Mesenchymal stem cell (in vitro differentiated cells and primary cell): ENCODE measurements at regions not wholly inside any gene's neighbourhood (a gene's known extent, or its start where the extent isn't known, plus 50 kb on each side); places are given as distances from the start of the nearest gene placed in this dataset.
A peak's percentile ranks its signal among the peaks of the same experiment; 100 is the strongest.

Experiments
- DNase-seq: peaks from one replicate; pipeline ENCODE4 v3.0.0-alpha.2; 2013
- H2AFZ ChIP-seq: one replicate; pipeline ENCODE4 v1.6.1; 2013; ENCODE audit warnings: low read depth, mild to moderate bottlenecking, control low read depth, inconsistent platforms, low read length, moderate library complexity
- H2AK5ac ChIP-seq: 2 replicates; pipeline ENCODE4 v1.6.1; 2013; ENCODE audit warnings: low read length, moderate library complexity, mild to moderate bottlenecking, inconsistent platforms; ENCODE audit not compliant: severe bottlenecking
- H2BK120ac ChIP-seq: one replicate; pipeline ENCODE4 v1.6.1; 2013; ENCODE audit warnings: low read depth, mild to moderate bottlenecking, inconsistent platforms, low read length, moderate library complexity
- H2BK12ac ChIP-seq, 2 experiments: one replicate each; pipeline ENCODE4 v1.6.1; 2013; ENCODE audit warnings: inconsistent platforms in 2 of 2, low read length in 2 of 2, mild to moderate bottlenecking in 2 of 2, moderate library complexity in 2 of 2, control low read depth in 1 of 2
- H2BK15ac ChIP-seq: one replicate; pipeline ENCODE4 v1.6.1; 2013; ENCODE audit warnings: mild to moderate bottlenecking, low read depth, inconsistent platforms; ENCODE audit not compliant: poor library complexity, severe bottlenecking
- H2BK5ac ChIP-seq: 2 replicates; pipeline ENCODE4 v1.6.1; 2013; ENCODE audit warnings: low read depth, mild to moderate bottlenecking, low read length, control low read depth, inconsistent platforms; ENCODE audit not compliant: poor library complexity, severe bottlenecking
- H3K14ac ChIP-seq, 2 experiments: one replicate each; pipeline ENCODE4 v1.6.1; 2013; ENCODE audit warnings: inconsistent platforms in 2 of 2, low read length in 2 of 2, control low read depth in 1 of 2, mild to moderate bottlenecking in 1 of 2, moderate library complexity in 1 of 2
- H3K18ac ChIP-seq, 2 experiments: one replicate each; pipeline ENCODE4 v1.6.1; 2013; ENCODE audit warnings: inconsistent platforms in 2 of 2, low read length in 2 of 2, control low read depth in 1 of 2, low read depth in 1 of 2, mild to moderate bottlenecking in 1 of 2
- H3K23ac ChIP-seq, 2 experiments: one replicate each; pipeline ENCODE4 v1.6.1; 2013; ENCODE audit warnings: inconsistent platforms in 2 of 2, low read length in 2 of 2, mild to moderate bottlenecking in 2 of 2, moderate library complexity in 2 of 2, control low read depth in 1 of 2
- H3K27ac ChIP-seq: 2 replicates; pipeline ENCODE4 v1.5.1; 2013; ENCODE audit warnings: mild to moderate bottlenecking, moderate library complexity, low read length, control low read depth, inconsistent platforms; ENCODE audit not compliant: poor library complexity, severe bottlenecking
- H3K27me3 ChIP-seq, 2 experiments: 2 replicates each; pipeline versions ENCODE4 v1.6.1 to v1.7.0; 2013; ENCODE audit warnings: low read length in 2 of 2, mild to moderate bottlenecking in 2 of 2, moderate library complexity in 2 of 2, control low read depth in 1 of 2, inconsistent platforms in 1 of 2; ENCODE audit not compliant: control insufficient read depth in 1 of 2, insufficient read depth in 1 of 2
- H3K36me3 ChIP-seq, 2 experiments: 2 replicates each; pipeline versions ENCODE4 v1.6.1 to v1.7.0; 2013; ENCODE audit warnings: low read length in 2 of 2, control low read depth in 1 of 2, inconsistent platforms in 1 of 2, low read depth in 1 of 2, mild to moderate bottlenecking in 1 of 2; ENCODE audit not compliant: insufficient read depth in 2 of 2, control insufficient read depth in 1 of 2
- H3K4ac ChIP-seq, 2 experiments: one replicate each; pipeline ENCODE4 v1.6.1; 2013; ENCODE audit warnings: inconsistent platforms in 2 of 2, low read length in 2 of 2, mild to moderate bottlenecking in 2 of 2, moderate library complexity in 2 of 2, control low read depth in 1 of 2, low read depth in 1 of 2
- H3K4me1 ChIP-seq: 2 replicates; pipeline ENCODE4 v1.6.1; 2013; ENCODE audit warnings: low read depth, low read length, control low read depth; ENCODE audit not compliant: control insufficient read depth, insufficient read depth
- H3K4me2 ChIP-seq: 2 replicates; pipeline ENCODE4 v1.6.1; 2013; ENCODE audit warnings: low read length, mild to moderate bottlenecking, inconsistent platforms; ENCODE audit not compliant: poor library complexity, severe bottlenecking
- H3K4me3 ChIP-seq, 2 experiments: 2 replicates each; pipeline versions ENCODE4 v1.5.1 to v1.7.0; 2013; ENCODE audit warnings: low read length in 2 of 2, mild to moderate bottlenecking in 2 of 2, control low read depth in 1 of 2, low read depth in 1 of 2; ENCODE audit not compliant: insufficient read depth in 1 of 2
- H3K79me1 ChIP-seq: replicated peaks from 2 replicates; pipeline ENCODE4 v1.6.1; 2013; ENCODE audit warnings: mild to moderate bottlenecking, control low read depth, low read length, inconsistent platforms; ENCODE audit not compliant: poor library complexity, severe bottlenecking
- H3K9ac ChIP-seq: 2 replicates; pipeline ENCODE4 v1.7.0; 2013; ENCODE audit warnings: mild to moderate bottlenecking, low read length, moderate library complexity
- H3K9me3 ChIP-seq: 2 replicates; pipeline ENCODE4 v1.7.0; 2013; ENCODE audit warnings: mild to moderate bottlenecking, low read length; ENCODE audit not compliant: control insufficient read depth
- H4K8ac ChIP-seq: one replicate; pipeline ENCODE4 v1.6.1; 2013; ENCODE audit warnings: inconsistent platforms, mild to moderate bottlenecking, low read length, moderate library complexity
- H4K91ac ChIP-seq: one replicate; pipeline ENCODE4 v1.6.1; 2013; ENCODE audit warnings: mild to moderate bottlenecking, low read length, inconsistent platforms
- whole genome bisulfite sequencing: methylation state at CpG from one replicate; pipeline ENCODE4 v1.1.7; 2013; ENCODE audit warnings: mixed read lengths; 5-methylcytosine and 5-hydroxymethylcytosine counted together

GRCh38 chr1:96363826-96364225 is 357.8 kb upstream of the PTBP2 start:
- no peak overlapping the region for H4K8ac ChIP-seq
- H3K9ac ChIP-seq = peak overlapping the region; percentile 60
- no peak overlapping the region for H4K91ac ChIP-seq
- no peak overlapping the region for H2BK5ac ChIP-seq
- no peaks in the 10 kb centered on the region for H3K27me3 ChIP-seq
- no peak overlapping the region for H2BK12ac ChIP-seq
- no peak for DNase-seq
- no peak overlapping the region for H3K23ac ChIP-seq
- no peaks in the 10 kb centered on the region for H3K79me1 ChIP-seq
- H2AFZ ChIP-seq = no peak overlapping the region
- H3K4me3 ChIP-seq = peak overlapping the region in 1 of 2 experiments; percentile 22
- no peaks in the 10 kb centered on the region for H3K9me3 ChIP-seq
- peaks cover 9% of the 10 kb centered on the region for H3K4me1 ChIP-seq
- no peak overlapping the region for H3K27ac ChIP-seq
- H2BK120ac ChIP-seq = no peak overlapping the region
- WGBS = 85% methylated on average over 2 of the region's 2 CpGs
- no peak overlapping the region for H2BK15ac ChIP-seq
- no peak overlapping the region for H3K18ac ChIP-seq
- no peak overlapping the region for H3K4me2 ChIP-seq
- H3K14ac ChIP-seq = no peak overlapping the region
- no peak overlapping the region for H2AK5ac ChIP-seq
- no peak overlapping the region for H3K4ac ChIP-seq
- no peaks in the 10 kb centered on the region for H3K36me3 ChIP-seq

- peak overlapping the region; percentile 38 for H3K27ac ChIP-seq
- H2BK12ac ChIP-seq = no peak overlapping the region
Observed at GRCh38 chr1:96364576-96364975, 357.0 kb upstream of the PTBP2 start.

GRCh38 chr1:96365076-96365475 is 356.5 kb upstream of the PTBP2 start:
- H2BK5ac ChIP-seq = no peak overlapping the region
- no peak overlapping the region for H2BK15ac ChIP-seq
- no peaks in the 10 kb centered on the region for H3K9me3 ChIP-seq
- H3K79me1 ChIP-seq = no peaks in the 10 kb centered on the region
- no peak overlapping the region for H2BK12ac ChIP-seq
- no peak overlapping the region for H4K8ac ChIP-seq
- peak overlapping the region in 1 of 2 experiments; percentile 15 for H3K4me3 ChIP-seq
- peak overlapping the region; percentile 3 for H3K27ac ChIP-seq
- no peak overlapping the region for H4K91ac ChIP-seq
- no peak overlapping the region for H3K4me2 ChIP-seq
- H3K4me1 ChIP-seq = peaks cover 7% of the 10 kb centered on the region
- H3K18ac ChIP-seq = peak overlapping the region in 1 of 2 experiments; percentile 2
- H3K4ac ChIP-seq = no peak overlapping the region
- no peaks in the 10 kb centered on the region for H3K27me3 ChIP-seq
- H3K23ac ChIP-seq = peak overlapping the region in 1 of 2 experiments; percentile 90
- no peak overlapping the region for H2AFZ ChIP-seq
- H2BK120ac ChIP-seq = no peak overlapping the region
- DNase-seq = no peak
- H3K14ac ChIP-seq = no peak overlapping the region
- no peaks in the 10 kb centered on the region for H3K36me3 ChIP-seq
- H3K9ac ChIP-seq = no peak overlapping the region
- H2AK5ac ChIP-seq = no peak overlapping the region
- WGBS = 83% methylated on average over 1 of the region's 1 CpG

More at GRCh38 chr1:96364576-96364975, 357.0 kb upstream of the PTBP2 start:
- no peaks in the 10 kb centered on the region for H3K27me3 ChIP-seq
- H3K36me3 ChIP-seq = no peaks in the 10 kb centered on the region
- H3K4ac ChIP-seq = no peak overlapping the region
- H2AFZ ChIP-seq = no peak overlapping the region
- H3K23ac ChIP-seq = no peak overlapping the region
- no peak overlapping the region for H3K14ac ChIP-seq
- no peak overlapping the region for H2AK5ac ChIP-seq
- no peaks in the 10 kb centered on the region for H3K79me1 ChIP-seq
- no peak overlapping the region for H4K8ac ChIP-seq
- no peak overlapping the region for H2BK120ac ChIP-seq
- peak overlapping the region in 1 of 2 experiments; percentile 2 for H3K18ac ChIP-seq
- no peak overlapping the region for H3K4me2 ChIP-seq
- H2BK5ac ChIP-seq = no peak overlapping the region
- H3K4me3 ChIP-seq = peak overlapping the region in 1 of 2 experiments; percentile 15
- no peak overlapping the region for H4K91ac ChIP-seq
- H3K9me3 ChIP-seq = no peaks in the 10 kb centered on the region
- no peak overlapping the region for H2BK15ac ChIP-seq
- no peak for DNase-seq
- H3K4me1 ChIP-seq = peaks cover 7% of the 10 kb centered on the region
- no peak overlapping the region for H3K9ac ChIP-seq

GRCh38 chr1:96365596-96366390 is 355.8 kb upstream of the PTBP2 start:
- Histone ChIP-seq H4K91ac (no peak overlapping the region), H3K4me2 (no peak overlapping the region), H3K23ac (no peak overlapping the region), H3K79me1 (no peaks in the 10 kb centered on the region), H3K36me3 (no peaks in the 10 kb centered on the region), H2BK15ac (no peak overlapping the region), H2AK5ac (no peak overlapping the region), H3K27ac (no peak overlapping the region), H2BK120ac (peak overlapping the region; percentile 42), H3K14ac (no peak overlapping the region), H3K4me1 (peaks cover 7% of the 10 kb centered on the region), H3K27me3 (no peaks in the 10 kb centered on the region), H3K4me3 (no peak overlapping the region), H3K4ac (peak overlapping the region in 1 of 2 experiments; percentile 9), H4K8ac (no peak overlapping the region), H3K9me3 (no peaks in the 10 kb centered on the region), H2BK12ac (peak overlapping the region in 1 of 2 experiments; percentile 55), H2BK5ac (no peak overlapping the region), H3K9ac (no peak overlapping the region), H3K18ac (peak overlapping the region in 1 of 2 experiments; percentile 8), H2AFZ (no peak overlapping the region)
- 67% methylated on average over 2 of the region's 3 CpGs for WGBS
- peak; percentile 70 for DNase-seq
